Activated T-helper 17 cell treated with anti-CD3 and anti-CD28 coated beads, Interleukin-2, amount 50 U/mL, for 72 hours (primary cell): ENCODE measurements at regions not wholly inside any gene's neighbourhood (a gene's known extent, or its start where the extent isn't known, plus 50 kb on each side); places are given as distances from the start of the nearest gene placed in this dataset.

Source experiments
- ATAC-seq: fragments of 150-1000 bp; cut with Tn5 transposase; replicated peaks from 2 replicates; pipeline ENCODE4 v1.10.0; 2021; ENCODE audit warnings: mild to moderate bottlenecking, moderate library complexity
- H3K27ac Mint-ChIP-seq: one replicate; pipeline ENCODE4 v1.8.0; 2022; ENCODE audit warnings: mixed read lengths
- H3K27me3 Mint-ChIP-seq: one replicate; pipeline ENCODE4 v1.8.0; 2022; ENCODE audit warnings: mixed read lengths
- H3K36me3 Mint-ChIP-seq: one replicate; pipeline ENCODE4 v1.8.0; 2022; ENCODE audit warnings: low read depth, mild to moderate bottlenecking, mixed read lengths
- H3K4me1 Mint-ChIP-seq: one replicate; pipeline ENCODE4 v1.8.0; 2022; ENCODE audit warnings: mixed read lengths
- H3K4me3 Mint-ChIP-seq: one replicate; pipeline ENCODE4 v1.8.0; 2022; ENCODE audit warnings: mild to moderate bottlenecking, mixed read lengths
- H3K9me3 Mint-ChIP-seq: one replicate; pipeline ENCODE4 v1.8.0; 2022; ENCODE audit warnings: mixed read lengths

DNA sequence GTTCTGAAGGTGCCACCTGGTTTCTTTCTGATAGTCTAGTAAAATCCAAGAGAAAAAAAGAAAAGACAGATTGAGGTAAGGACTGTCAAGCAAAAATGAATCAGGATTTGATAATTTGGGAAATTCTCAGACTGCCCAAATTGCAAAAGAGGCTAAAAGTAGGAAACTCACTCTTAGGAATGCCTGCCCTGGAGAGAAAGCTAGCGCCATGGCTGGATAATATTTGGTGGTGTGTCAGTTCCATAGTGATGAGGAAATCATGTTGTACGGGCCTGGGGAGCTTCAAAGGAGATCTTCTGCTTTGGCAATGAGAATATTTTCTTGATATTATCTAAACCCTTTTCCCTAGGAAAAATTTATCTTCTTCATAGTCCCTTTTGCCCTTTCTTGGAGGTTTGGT lies 1008.1 kb upstream of the SLC10A2 start:
- no peaks in the 10 kb centered on the region for H3K4me1 Mint-ChIP-seq
- H3K4me3 Mint-ChIP-seq = no peak overlapping the region
- no peaks in the 10 kb centered on the region for H3K36me3 Mint-ChIP-seq
- peaks cover 11% of the 10 kb centered on the region for H3K9me3 Mint-ChIP-seq
- no peak overlapping the region for H3K27ac Mint-ChIP-seq
- no peaks in the 10 kb centered on the region for H3K27me3 Mint-ChIP-seq
- ATAC-seq = no peak

DNA sequence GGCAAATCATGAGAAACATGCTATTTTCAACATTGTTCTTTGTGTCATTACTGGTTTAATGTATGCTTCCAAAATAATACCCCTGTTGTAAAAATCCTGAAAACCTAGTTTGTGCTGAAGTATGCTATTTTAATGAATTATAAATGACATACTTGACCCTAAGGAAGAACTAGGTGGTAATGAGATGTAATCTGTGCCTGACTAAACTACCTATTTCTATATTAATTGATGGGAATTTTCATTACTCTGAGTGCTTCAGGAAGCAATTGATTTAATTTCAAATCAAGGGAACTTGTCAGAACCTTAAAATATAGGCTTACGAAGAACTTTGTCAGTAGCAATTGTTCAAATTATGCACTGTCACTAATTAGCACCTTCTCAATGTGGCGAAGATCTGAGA lies 1005.6 kb upstream of the SLC10A2 start:
- Mint-ChIP-seq H3K36me3 (no peaks in the 10 kb centered on the region), H3K4me3 (no peak overlapping the region)
- ATAC-seq = no peak

DNA sequence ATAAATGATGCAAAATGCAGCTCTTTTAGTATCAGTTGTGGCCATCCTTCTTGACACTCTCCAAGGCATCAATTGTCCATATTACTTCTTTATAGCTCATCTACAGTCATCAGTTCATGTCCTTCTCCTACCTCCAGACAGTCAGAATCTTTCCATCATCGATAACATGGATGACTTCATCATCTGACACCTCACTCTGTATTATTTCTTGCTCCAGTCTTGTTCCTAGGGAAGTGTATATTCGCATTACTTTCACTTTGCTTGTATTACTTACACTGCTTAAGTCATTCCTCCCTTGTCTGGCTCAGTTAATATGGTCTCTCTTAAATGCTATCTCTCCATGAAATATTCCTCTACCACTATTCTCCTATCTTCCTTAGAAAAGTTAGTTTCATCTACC lies 999.1 kb upstream of the SLC10A2 start:
- ATAC-seq = no peak
- Mint-ChIP-seq H3K27me3 (no peaks in the 10 kb centered on the region), H3K36me3 (no peaks in the 10 kb centered on the region), H3K27ac (no peak overlapping the region), H3K4me1 (no peaks in the 10 kb centered on the region), H3K9me3 (no peaks in the 10 kb centered on the region), H3K4me3 (no peak overlapping the region)

More for the DNA sequence above, 1005.6 kb upstream of the SLC10A2 start:
- H3K27me3 Mint-ChIP-seq = no peaks in the 10 kb centered on the region
- H3K9me3 Mint-ChIP-seq = peaks cover 5% of the 10 kb centered on the region
- H3K4me1 Mint-ChIP-seq = no peaks in the 10 kb centered on the region
- H3K27ac Mint-ChIP-seq = no peak overlapping the region

DNA sequence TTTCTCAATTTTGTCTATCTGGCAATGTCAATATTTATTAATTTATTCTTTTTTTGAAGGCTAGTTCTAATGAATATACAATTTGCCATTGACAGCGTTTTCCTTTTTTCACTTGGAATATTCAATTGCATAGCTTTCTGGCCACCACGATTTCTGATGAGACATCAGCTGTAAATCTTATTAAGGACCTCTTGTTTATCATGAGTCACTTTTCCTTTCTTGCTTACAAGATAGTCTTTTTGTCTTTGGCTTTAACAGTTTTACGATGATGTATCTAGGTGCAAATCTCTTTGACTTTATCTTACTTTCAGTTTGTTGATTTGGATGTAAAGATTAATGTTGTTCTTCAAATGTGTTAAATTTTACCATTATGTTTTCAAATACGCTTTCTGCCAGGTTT lies 991.6 kb upstream of the SLC10A2 start:
- no peaks in the 10 kb centered on the region for H3K36me3 Mint-ChIP-seq

DNA sequence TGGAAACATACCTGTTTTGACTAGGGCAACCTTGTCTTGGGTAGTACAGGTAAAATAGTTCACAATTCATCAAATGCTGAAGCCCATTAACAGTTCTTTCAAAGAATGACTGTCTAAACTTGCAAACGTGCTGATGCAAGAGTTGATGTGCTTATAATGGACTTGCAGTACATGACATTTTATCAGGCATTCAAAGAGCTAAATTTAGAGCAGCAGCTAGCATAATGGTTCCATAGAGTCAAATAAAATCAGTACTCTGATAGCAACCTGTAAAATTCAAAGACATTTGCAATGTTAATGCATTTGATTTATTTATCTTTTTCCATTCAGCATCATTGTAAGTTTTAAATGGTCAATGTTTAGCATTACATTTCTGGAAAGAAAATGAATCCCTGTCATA lies 979.7 kb upstream of the SLC10A2 start:
- H3K36me3 Mint-ChIP-seq = no peaks in the 10 kb centered on the region
- ATAC-seq = no peak
- no peaks in the 10 kb centered on the region for H3K27me3 Mint-ChIP-seq
- H3K9me3 Mint-ChIP-seq = no peaks in the 10 kb centered on the region
- no peaks in the 10 kb centered on the region for H3K4me1 Mint-ChIP-seq
- no peak overlapping the region for H3K27ac Mint-ChIP-seq
- no peak overlapping the region for H3K4me3 Mint-ChIP-seq

More for the DNA sequence above, 991.6 kb upstream of the SLC10A2 start:
- no peaks in the 10 kb centered on the region for H3K4me1 Mint-ChIP-seq
- no peak overlapping the region for H3K27ac Mint-ChIP-seq
- no peak overlapping the region for H3K4me3 Mint-ChIP-seq
- no peaks in the 10 kb centered on the region for H3K27me3 Mint-ChIP-seq
- no peak for ATAC-seq
- H3K9me3 Mint-ChIP-seq = peaks cover 4% of the 10 kb centered on the region

DNA sequence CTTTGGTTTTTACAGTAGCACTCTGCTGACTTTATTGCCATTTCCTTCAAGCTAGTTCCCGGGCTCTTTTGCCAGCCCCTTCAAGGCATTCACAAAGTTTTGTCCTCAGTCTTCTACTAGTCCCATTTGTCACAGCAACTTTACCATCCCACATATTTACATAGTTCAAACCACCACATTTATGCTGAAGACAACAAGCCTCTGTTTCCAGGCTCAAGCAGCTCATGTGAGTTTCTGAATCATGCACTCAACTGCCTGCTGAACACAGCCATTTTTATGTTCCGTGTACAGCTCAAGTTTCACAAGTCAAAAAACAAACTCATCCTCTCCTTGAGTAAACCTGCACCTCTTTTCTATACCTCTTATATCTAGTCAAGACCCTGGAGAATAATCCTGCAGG lies 977.0 kb upstream of the SLC10A2 start:
- ATAC-seq = no peak
- no peak overlapping the region for H3K4me3 Mint-ChIP-seq
- no peaks in the 10 kb centered on the region for H3K4me1 Mint-ChIP-seq
- H3K36me3 Mint-ChIP-seq = no peaks in the 10 kb centered on the region
- no peaks in the 10 kb centered on the region for H3K27me3 Mint-ChIP-seq
- H3K27ac Mint-ChIP-seq = no peak overlapping the region
- H3K9me3 Mint-ChIP-seq = no peaks in the 10 kb centered on the region

DNA sequence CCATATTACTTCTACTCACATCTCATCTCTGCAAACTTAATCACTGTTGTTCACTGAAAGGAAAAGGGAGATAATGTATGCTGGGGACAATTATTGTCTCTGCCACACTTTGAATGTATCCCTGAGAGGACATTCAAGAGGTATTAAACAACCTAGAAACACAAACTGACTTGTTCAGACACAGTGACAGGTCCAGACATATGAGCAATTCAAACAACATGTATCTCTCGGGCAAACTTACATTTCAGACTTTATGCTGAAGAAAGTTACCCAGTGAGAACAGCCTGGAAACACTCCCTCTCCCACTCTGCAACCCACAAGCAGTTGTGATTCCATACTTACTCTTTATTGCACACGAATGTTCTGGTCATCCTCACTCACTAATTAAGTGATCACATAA lies 968.7 kb upstream of the SLC10A2 start:
- no peaks in the 10 kb centered on the region for H3K36me3 Mint-ChIP-seq
- H3K4me3 Mint-ChIP-seq = no peak overlapping the region
- H3K4me1 Mint-ChIP-seq = no peaks in the 10 kb centered on the region
- no peaks in the 10 kb centered on the region for H3K27me3 Mint-ChIP-seq
- H3K27ac Mint-ChIP-seq = no peak overlapping the region
- ATAC-seq = no peak
- H3K9me3 Mint-ChIP-seq = peaks cover 3% of the 10 kb centered on the region

DNA sequence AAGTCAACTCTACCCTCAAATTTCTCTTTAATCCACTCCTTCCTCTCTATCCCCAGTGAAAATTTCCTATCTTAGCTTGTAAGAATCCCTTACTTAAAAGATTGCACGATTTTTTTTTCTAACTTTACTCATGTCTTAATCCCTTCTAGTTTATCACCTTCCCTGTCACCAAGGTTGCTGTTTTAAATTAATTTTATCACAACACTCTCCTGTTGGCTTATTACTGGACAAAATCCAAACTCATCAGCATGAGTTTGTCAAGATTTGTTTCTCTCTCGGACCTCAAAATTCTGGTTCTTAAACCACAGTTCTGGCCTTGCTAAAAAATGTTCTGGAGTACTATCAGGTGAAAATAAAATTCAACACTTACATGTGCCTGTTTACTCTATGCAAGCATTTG lies 959.1 kb upstream of the SLC10A2 start:
- Mint-ChIP-seq H3K36me3 (no peaks in the 10 kb centered on the region), H3K9me3 (no peaks in the 10 kb centered on the region), H3K27ac (no peak overlapping the region), H3K4me3 (no peak overlapping the region), H3K27me3 (no peaks in the 10 kb centered on the region), H3K4me1 (no peaks in the 10 kb centered on the region)
- no peak for ATAC-seq

DNA sequence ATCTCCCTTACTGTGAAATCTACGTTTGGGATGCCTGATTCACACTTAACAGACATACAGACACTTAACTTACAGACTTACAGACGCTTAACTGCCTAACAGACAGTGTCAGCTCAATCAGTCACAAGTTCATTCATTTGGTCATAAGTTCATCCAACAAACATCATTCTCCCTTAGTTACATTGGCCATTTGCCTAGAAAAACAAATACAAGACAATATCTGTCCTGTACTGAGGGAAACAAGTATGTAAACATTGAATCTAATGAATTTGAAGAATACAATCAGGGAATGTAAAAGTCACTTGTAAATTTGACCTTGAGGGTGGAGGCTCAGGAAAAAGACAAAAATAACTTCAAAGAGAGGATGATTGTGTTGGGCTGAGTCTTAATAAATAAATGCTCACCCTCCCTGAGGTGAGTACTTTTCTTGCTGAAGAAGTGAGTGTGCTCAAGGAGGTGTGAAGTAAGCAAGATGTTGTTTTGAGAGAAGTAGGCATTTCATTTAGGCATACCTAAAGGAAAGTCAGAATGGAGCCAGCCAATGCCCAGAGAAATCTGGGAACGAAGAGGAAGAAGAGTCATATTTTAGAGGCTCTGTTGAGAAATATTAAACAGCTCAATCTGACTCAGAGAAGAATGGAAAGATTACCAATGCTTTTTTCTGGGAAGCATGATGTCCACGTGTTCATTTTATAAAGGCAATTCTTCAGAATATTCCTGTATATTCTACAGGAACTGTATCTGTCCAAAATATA lies 958.4 kb upstream of the SLC10A2 start:
- Mint-ChIP-seq H3K27ac (no peak overlapping the region), H3K36me3 (no peaks in the 10 kb centered on the region), H3K4me3 (no peak overlapping the region), H3K9me3 (peaks cover 5% of the 10 kb centered on the region), H3K27me3 (no peaks in the 10 kb centered on the region), H3K4me1 (no peaks in the 10 kb centered on the region)
- no peak for ATAC-seq

DNA sequence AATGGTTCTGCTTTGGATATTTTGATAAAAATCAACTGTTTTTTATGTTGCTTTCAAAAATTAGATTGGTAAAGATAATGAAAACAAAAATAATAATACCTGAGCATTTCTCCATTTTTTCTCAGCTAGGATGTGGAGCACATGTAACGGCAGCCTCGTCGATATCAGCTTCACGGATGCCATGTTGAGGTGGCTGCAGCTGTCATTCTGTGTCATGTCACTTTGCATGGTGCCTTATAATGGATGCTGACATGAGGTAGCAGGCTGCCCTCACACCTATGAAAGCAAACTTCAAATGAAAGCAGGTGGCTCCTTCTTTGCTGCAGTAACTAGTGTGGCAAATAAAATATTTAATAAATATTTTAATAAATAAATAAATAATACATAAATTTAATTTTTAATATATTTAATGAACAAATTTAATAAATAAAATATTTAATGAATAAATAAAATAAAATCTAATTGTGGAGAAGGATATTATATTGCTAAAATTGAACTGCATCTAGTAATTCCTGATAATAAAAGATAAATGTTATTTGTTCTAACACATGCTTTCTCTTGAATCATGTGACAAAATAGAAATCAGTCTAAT lies 955.7 kb upstream of the SLC10A2 start:
- Mint-ChIP-seq H3K27me3 (no peaks in the 10 kb centered on the region), H3K4me1 (no peaks in the 10 kb centered on the region), H3K9me3 (peaks cover 5% of the 10 kb centered on the region), H3K27ac (no peak overlapping the region), H3K36me3 (no peaks in the 10 kb centered on the region), H3K4me3 (no peak overlapping the region)
- no peak for ATAC-seq

DNA sequence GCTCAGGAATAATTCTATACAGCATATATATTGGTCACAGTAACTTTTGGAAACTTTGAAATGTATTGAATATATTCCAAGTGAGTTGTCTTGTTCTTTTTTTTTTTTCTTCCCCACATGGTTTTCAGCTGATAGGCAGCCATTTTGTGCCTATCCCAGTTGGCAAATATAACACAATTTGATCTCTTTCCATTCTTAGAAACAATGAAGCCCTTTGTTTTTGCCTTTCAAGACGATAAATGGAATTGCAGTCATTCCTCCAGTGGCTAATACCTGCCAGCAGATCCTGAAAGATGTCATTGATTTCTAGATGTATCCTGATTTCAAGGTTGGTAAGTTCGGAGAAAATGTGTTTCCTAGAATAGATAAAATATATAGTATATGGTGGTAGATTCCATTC lies 951.1 kb upstream of the SLC10A2 start:
- no peak for ATAC-seq
- no peaks in the 10 kb centered on the region for H3K4me1 Mint-ChIP-seq
- no peak overlapping the region for H3K27ac Mint-ChIP-seq

DNA sequence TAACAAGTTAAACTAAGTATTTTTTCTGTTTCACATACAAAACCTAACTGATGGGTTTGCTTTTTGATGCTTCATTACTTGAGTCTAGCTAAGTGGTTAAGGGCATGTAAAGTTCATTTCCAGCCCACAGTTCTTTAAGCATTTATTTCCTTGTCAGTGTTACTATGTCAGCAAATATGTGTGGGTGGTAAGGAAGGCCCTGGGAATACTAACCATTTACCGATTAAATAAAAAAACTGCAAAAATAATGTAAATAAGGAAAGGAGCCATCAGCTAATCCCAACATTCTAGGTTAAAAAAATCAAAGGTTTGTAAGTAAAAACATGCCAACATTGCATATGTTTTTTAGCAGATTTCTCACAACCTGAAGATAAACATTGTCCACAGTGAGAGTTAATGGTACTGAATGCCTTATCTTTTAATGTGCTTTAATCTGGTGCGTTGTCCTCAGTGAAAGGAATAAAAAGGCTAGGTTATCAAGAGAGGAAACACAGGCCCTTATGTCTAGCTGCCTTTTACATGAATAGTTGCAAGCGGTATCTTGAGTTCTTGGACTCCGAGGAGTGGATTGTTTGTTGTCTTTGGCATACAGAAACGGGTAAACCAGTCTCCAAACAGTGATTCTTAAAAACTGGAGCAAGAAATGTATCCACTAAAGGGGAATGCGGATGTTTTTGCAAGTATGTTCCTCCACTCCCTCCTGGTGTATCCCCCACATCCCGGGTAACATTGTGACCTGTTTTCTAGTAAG lies 949.6 kb upstream of the SLC10A2 start:
- ATAC-seq = no peak
- peaks cover 8% of the 10 kb centered on the region for H3K9me3 Mint-ChIP-seq
- H3K27ac Mint-ChIP-seq = no peak overlapping the region

More for the DNA sequence above, 951.1 kb upstream of the SLC10A2 start:
- Mint-ChIP-seq H3K27me3 (no peaks in the 10 kb centered on the region), H3K4me3 (no peak overlapping the region), H3K36me3 (no peaks in the 10 kb centered on the region), H3K9me3 (peaks cover 8% of the 10 kb centered on the region)

DNA sequence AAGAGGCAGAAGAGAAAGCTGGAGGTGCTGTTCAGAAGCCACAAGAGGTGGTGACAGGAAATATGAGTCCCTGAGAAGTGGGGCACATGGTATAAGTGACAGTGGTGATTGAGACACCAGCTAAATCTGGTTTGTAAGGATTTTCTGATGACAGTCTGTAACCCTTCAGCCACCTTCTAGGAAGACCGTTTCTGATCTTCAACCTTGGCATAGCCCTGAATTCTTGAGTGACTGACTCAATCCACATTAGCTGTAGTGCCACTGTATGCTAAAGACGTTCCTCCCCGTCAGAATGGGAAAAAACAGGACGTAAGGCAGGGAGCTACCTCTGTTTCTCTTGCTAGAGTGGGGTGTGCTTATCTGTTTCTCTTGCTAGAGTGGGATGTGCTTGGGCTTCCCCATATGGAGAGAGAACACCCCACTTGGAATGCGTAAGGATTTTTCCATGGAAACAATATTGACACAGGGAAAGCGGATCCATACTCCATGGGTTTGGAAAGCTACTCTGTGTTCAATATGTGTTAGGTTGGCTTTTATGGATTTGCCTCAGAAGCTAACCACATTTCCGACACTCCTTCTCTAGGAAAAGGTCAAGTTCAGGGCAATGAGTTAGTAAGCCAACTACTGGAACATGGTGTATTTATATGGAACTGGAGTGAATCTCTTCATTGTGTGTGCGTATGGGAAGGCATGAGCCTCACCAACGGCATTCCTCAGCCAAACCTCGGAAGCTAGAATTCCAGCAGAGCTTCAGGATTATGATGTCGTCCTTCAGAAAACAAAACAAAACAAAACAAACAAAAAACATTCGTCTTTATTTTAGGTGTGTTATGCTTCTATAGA lies 948.8 kb upstream of the SLC10A2 start:
- ATAC-seq = no peak
- Mint-ChIP-seq H3K27me3 (no peaks in the 10 kb centered on the region), H3K4me1 (no peaks in the 10 kb centered on the region), H3K27ac (no peak overlapping the region), H3K9me3 (peaks cover 6% of the 10 kb centered on the region), H3K36me3 (no peaks in the 10 kb centered on the region), H3K4me3 (no peak overlapping the region)

More for the DNA sequence above, 949.6 kb upstream of the SLC10A2 start:
- no peaks in the 10 kb centered on the region for H3K27me3 Mint-ChIP-seq
- H3K36me3 Mint-ChIP-seq = no peaks in the 10 kb centered on the region
- H3K4me3 Mint-ChIP-seq = no peak overlapping the region
- no peaks in the 10 kb centered on the region for H3K4me1 Mint-ChIP-seq

DNA sequence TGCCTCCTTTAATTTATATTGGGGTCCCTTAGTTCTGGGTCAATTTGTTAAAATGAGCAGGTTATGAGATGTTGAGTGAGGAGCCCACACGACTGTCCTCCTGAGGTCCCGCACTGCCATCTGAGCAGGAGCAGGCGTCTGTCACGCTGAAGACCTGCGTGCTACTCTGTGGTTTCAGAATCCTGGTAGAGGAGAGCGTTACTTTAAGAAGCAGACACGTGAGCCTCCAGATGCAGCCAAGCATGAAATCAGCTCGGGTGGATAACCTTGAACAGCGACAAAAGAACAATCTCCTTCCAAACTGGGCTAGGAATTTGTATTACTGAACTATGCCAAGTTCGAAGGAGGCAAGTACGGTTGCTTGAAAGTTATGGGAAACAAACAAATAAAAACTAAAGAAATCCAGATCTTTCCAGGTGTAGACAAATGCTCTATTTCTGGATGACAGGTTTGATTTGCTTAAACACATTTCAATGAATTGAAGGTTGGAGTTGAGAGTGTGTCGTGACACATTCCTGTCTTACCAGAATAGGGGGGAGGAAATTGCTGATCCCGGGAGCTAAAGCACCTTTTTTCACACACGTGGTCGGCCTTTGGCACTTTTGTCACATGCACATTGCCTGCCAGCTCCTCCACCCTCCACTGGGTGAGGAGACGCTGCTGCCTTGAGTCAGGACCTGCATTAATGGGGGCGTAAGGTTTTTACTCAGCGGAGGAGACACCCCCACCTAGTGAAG lies 945.5 kb upstream of the SLC10A2 start:
- ATAC-seq = no peak
- H3K9me3 Mint-ChIP-seq = peaks cover 3% of the 10 kb centered on the region
- H3K27me3 Mint-ChIP-seq = no peaks in the 10 kb centered on the region
- no peak overlapping the region for H3K4me3 Mint-ChIP-seq
- no peaks in the 10 kb centered on the region for H3K4me1 Mint-ChIP-seq
- H3K27ac Mint-ChIP-seq = no peak overlapping the region
- no peaks in the 10 kb centered on the region for H3K36me3 Mint-ChIP-seq
